ENCODE measurements at regions not wholly inside any gene's neighbourhood (a gene's known extent, or its start where the extent isn't known, plus 50 kb on each side); places are given as distances from the start of the nearest gene placed in this dataset.
"Not testable (repeated sequence)": the region's sequence is repeated elsewhere in the genome, so short reads cannot be mapped to it uniquely, and the experiment has no call there.

DNA sequence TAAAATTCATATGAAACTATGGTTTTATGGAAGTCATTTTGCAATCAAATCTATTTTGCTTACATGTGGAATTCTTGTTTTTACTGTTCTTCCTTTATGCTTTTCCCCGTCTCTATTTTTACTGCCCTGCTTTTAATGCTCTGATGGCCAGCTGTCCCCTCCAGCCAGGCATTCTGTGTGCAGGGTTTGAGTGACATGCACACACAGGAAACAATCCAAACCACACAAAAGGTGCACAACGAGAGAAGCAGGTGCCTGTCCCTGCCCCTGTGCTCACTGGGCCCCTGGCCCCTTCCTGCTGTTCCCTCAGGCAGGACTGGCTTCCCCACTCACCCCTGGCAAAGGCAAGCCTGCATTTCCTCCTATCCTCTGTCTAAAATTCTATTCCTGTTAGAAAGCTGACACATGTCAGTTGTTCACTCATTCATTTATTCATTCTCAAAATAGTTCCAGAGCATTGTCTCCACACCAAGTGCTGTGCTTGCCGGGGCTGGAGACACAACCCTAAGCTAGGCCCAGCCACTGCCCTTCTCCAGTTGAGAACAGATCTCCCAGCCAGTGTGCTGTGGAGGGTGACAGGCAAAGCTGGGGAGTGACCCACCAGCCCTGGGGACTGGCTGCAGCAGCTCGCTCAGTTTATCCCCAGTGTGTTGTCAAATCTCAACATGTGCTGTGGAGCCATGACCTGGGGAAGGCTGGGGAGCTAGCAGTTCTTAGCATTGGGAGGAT is 346.3 kb downstream of the FBXW7 start:
- no peak for DNase-seq

DNA sequence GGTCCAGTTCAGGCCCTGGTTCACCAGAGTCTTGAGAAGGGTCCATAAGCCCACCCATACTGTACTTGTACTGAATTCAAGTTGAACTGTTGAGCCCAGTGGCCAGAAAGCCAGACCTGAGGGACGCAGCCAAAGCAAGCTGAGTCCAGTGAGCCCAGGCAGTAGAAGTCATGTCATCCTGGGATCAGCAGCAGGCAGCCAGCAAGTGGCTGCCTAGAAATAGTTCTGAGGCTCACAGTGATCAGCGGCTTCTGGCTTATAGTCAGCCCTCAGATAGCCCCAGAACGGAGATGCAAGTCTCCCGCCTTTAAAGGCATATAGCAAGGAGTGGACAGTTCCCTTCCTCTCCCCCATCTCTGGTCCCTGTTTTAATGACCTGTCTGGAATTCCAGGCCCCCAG is 347.1 kb downstream of the FBXW7 start:
- no peak for DNase-seq

DNA sequence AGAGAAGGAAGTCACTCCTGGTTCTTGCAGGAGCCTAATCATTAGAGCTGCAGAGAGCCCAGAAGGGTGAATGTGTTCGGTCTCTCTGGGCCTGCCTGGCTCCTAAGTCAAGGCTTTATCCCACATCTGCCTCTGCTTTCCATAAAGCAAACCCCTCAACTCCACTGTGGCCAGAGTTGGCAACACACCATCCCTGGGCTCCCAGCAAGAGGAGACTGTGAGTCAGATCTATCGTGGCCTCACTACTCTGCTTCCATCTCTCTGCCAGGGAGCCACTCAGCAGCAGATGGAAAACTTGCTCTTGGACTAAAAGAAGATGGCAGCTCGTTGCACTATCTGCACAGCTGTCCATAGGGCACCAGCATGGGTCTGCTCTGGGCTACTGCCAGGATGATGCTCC is 348.2 kb downstream of the FBXW7 start:
- DNase-seq = no peak

DNA sequence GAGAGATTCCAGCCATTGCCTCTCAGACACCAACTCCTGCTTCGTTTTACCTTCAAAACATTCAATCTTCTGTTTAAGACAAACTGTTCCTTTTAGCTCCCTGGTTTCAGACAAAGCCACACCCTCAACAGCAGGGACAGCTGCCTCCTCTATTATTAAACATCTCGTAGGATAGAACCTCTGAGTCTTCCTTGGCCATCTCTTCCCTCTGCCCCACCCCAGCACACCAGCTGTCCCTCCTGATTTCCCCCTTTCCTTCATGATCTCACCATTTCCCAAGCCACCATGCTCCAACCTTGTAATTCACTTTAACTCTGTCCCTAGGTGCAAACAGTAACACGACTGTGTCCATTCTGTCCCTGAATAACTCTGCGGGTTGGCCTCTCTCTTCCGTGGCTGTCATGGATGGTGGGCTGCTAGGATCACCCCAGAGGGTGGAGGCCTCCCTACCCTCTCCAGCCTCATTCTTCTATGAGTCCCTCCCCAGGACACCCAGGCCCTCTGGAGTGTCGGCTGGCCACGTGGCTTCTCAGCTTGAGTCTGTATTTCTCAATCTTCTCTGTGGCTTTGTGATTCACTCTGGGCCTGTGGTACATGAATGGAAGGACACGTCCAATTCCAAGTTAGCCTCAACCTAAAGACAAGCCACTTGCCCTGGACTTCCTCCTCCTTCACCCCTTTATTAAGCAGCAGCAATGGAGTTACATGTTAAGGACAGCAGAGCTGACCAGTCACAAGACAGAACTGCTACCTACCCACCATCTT is 349.9 kb downstream of the FBXW7 start:
- no peak for DNase-seq

DNA sequence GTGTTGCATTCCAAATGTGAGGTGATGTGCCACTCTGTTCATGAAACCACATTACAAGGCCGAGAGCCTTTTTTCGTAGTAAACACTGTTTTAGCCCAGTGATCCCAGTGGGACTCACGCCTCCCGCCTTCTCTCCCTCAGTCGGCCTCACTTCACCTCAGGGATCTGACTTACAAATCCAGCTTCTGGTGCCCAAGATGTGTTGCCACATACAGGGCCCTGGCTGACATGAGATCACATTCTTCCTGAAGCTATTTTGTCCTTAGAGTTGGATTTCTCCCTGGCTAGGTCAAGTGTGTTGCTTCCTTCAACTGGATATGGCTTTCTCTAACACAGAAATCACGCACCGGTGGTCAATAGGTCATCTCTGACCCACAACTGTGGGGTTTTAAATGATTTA is 354.7 kb downstream of the FBXW7 start:
- no peak for DNase-seq

DNA sequence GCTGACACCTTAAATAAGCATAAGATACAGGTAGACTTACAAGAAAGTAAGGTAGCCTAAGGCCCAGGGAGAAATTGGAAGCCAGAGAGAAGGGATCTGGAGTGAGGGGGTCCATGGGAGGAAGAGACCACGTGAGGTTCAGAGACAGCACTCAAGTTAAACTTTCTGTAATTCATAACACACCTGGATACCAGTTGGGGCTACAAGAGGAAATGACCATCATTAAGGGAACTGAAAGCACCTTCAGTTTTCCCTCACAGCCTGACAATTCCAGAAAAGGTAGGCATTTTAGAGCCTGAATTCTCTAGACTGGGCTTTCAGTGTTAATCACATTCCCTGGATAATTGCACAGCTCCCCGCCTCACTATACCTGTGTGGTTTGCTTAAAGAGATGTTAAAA is 355.5 kb downstream of the FBXW7 start:
- no peak for DNase-seq

DNA sequence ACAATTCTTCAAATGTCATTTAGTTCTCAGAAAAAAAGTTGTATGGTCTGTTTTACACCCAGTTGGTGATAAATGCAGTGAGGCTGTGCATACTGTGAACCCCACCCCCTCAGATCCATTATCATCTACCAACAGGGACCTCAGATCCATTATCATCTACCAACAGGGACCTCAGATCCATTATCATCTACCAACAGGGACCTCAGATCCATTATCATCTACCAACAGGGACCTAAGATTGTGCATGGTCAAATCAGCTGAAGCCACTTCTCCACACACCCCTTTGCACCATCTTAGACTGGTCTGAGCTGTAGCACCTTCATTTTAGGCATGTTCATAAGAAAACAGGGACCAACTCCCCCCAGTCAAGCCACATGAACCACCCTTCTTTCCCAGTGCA is 358.4 kb downstream of the FBXW7 start:
- not testable (repeated sequence) for DNase-seq

DNA sequence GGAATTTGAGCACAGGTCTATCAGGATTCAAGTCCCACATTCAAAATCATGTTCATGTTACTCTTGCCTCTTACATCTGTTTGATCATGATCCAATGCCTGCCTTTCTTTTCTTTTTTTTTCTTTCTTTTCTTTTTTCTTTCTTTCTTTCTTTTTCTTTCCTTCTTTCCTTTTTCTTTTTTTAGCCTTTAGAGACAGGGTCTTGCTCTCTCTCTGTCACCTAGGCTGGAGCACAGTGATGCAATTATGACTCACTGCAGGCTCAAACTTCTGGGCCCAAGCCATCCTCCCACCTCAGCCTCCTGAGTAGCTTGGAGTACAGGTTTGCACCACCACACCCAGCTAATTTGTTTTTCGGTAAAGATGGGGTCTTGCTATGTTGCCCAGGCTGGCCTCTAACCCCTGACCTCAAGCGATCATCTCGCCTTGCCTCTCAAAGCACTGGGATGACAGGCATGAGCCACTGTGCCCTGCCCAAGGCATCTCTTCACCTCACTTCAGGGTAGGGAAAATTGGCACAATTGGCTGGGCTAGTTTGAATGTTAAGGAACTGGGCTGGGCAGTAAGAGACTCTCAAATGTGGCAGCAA is 359.2 kb downstream of the FBXW7 start:
- no peak for DNase-seq

DNA sequence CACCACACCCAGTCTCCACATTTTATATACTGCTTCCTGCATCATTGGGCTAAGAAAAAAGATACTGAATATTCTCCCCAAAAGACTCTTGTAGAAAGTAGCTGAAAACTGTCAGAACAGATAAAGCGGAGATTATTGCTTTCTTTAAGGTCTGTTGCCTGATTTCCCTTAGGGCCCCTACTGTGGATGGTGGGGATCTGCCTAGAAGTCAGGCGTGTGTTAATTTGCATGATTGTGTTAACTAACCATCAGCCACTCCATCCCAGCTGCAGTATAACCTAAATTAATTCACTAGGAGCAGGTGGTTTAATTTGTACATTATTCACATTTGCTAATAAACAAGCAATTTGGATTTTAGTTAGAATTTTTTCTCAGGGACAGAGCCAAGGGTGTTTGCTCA is 360.3 kb downstream of the FBXW7 start:
- DNase-seq = no peak

DNA sequence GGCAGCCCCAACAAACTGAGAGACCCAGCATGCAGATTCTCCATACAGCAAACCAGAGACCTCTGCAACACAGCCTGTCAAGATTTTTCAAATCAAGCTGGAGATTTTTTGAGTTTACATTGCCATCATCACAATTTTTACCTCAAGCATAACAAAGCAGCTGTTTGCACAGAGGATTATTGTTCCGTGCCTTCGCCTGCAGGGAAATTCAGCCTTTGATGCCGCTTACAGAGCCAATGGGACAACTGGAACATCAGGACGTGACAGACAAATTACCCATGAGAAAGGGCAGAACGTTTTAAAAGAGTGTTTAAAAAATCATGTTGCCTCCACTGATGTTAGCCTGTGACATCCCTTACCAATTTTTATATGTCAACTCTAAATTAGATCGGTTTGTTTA is 363.7 kb downstream of the FBXW7 start:
- no peak for DNase-seq

DNA sequence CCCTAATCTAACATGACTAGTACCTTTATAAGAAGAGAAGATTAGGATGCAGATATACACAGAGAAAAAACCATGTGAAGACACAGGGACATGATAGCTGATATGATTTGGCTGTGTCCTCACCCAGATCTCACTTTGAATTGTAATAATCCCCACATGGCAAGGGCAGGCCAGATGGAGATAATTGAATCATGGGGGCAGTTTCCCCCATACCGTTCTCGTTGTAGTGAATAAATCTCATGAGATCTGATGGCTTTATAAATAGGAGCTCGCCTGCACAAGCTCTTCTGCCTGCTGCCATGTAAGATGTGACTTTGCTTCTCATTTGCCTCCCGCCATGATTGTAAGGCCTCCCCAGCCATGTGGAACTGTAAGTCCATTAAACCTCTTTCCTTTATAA is 364.3 kb downstream of the FBXW7 start:
- no peak for DNase-seq

DNA sequence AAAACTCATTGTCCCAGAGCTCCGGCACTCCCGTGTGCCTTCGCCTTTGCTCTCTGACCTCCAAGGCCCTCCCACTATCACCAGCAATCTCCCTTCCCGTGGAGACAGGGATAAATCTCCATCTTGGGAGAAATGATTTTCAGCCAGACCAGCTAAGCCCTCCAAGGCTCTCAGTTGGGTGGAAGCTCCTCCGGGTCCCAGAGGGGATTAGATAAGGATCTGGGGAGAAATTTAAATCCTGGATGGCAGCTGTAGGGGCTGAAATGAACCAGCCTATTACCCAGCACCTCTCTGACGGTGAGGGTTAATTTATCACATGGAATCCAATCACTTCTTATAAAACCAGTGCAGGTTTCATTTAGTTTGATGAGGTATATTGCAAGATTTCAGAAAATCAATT is 366.2 kb downstream of the FBXW7 start:
- DNase-seq = no peak

DNA sequence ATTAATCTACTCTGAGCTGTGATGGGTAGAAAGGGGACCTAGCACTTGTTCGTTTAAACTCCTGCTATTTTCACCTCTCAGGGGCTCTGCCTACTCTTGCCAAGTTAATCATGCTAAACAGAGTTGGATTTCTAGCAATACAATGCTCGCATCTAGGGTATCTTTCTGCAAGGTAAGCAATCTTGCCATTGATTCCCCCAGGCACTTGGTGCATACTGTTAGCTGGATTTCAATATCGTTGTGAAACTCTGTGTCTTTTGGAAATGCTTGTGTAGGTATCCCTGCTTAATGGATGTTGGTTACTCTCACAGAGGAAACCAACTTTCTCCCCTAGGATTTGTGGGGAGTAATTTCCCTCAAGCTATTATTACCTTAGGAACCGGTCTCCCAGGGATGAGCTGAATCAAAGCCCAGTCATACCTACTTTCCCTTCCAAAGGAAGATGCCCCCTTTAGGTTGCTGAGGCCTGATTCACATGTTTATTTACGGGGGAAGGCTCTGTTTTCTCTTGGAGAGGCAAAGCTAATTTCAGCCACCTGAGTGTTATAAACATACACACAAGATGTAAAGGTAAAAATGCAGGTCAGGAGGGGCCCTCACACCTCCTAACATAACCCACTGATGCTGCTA is 366.8 kb downstream of the FBXW7 start:
- DNase-seq = no peak

DNA sequence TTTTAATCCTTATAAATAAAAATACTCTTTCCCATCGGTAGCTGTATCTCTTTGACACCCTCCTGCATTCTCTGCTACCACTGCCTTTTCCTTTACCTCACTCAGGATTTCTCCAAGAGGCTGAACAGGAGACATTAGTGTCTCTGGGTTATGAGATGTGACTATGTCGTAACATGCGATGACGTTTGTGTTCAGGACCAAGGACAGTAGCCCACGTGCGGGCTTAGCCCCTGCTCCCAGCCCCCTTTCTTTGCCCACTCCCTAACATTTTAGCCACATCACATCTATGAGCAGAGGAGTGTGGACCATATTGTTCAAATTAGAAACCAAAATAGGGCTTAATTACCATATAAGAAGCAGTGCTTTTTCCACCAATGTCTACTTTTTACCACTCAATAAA is 369.3 kb downstream of the FBXW7 start:
- no peak for DNase-seq

DNA sequence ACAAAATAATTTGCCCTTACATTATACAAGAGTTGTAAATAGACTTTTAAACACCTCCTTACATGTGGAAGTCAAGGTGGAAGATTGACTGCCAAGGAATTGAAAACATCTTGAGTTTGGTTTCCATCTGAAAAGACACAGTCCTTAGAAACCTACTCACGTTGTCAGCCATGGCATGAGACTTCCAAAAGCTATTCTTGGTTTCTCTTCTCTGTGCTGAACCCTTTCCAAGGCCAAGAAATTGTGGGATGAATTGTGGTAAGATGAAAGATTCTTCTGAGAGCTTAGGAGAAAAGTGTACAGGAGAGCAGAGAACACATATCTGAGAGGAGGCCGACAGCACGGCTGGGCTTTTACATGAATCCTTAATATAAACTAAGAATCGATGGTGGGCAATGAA is 370.0 kb downstream of the FBXW7 start:
- no peak for DNase-seq

DNA sequence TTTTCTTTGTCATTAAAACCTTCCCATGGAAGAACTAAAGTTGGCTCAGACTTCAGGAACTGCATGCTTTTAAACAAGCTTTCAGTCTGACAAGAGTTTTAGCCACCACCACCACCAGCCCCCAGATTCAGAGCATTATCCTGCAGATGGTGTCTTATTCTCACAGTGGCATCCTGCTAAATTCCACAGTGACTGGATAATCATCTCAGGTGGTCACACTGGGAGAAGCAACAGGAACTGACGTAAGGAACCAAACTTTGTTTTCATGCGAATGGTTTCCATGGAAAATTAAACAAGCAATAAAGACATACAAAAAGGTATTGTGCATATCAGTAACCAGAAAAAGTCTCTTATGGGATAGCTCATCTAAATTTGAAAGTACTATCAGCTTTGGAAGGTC is 370.7 kb downstream of the FBXW7 start:
- DNase-seq = no peak

DNA sequence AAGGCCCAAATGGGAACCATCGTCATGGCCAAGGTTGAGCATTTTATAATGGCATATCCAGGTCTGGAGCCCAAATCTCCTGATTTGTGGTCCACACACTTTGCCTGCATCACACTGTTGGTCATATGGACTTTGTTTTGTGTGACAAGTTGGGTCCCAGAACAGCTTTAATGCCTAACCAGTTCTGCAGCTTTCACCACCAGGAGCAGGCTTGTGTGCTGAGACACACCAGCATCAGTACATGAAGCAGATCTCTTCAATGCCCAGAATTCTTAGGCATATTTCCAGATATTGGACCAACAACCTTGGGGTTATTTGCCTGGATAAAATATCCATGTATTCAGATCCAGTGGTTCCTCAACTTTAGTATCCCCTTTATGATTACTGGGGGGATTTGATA is 371.3 kb downstream of the FBXW7 start:
- no peak for DNase-seq

DNA sequence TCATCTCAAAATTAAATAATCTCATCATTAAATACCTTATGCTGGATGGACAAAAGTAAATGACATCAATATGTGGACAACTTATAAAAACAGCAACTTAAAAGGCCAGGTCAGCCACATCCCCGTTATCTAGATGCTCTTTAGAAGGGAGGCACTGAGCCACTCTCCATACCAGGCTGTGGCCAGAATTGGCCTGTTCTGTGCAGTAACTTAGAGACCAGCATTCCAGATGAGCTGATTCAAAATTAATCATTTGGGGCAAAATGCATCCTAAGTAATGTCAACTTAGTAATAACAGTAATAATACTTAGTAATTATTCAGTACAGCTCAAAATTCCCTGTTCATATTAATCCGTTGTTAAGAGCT is 373.6 kb downstream of the FBXW7 start:
- DNase-seq = no peak

DNA sequence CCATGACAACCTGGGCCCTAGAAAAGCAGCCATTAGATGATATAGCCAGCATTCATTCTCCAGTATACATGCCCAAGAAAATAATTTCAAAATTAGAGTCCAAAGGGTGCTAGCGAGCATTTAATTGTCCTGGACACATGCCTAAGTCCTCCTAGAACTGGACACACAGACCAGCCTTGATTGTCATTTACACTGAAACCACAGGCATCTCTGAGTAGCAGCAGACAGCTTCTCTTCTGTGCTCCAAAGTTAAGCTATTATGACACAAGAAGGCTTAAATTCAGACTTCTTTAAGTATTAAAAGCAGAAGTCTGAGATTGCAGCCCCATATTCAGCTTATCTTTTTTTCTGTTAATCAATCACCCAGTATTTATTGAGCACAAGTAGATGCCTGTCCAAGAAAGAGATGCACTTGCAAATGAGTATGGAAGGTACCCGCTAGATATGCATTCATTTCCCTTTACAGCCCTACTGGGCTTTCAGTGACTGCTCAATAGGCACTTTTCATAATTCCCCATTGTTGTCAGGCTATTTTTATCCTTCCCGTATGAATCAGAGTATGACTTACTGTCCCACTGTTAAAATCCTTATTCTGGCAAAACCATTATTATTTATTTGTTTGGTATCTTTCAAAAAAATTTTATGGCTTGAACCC is 374.1 kb downstream of the FBXW7 start:
- DNase-seq = no peak

DNA sequence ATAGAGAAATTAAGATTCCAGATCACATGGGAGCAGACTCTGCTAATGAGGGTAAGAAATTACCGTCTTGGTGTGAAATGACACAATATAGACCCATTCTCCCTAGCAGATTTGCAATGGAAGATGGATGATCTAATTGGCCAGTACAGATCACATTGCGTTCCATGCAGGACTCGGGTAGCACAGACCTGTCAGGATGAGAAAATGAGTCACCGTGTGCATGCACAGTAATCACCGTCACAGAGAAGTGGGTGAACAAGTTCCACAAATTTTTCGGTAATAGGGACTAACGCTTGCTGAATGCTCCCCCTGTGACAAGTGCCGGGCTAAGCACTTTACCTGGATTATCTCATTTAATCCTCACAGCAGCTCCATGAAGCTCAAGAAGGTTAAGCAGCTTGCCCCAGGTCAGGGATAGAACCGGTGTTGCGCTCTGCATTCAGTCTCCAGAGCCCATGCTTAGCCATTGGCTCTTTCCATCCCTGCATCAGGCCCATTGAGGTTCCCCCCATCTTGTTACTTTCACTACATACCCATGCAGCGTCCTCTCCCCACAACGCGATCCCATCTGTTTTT is 375.6 kb downstream of the FBXW7 start:
- no peak for DNase-seq

DNA sequence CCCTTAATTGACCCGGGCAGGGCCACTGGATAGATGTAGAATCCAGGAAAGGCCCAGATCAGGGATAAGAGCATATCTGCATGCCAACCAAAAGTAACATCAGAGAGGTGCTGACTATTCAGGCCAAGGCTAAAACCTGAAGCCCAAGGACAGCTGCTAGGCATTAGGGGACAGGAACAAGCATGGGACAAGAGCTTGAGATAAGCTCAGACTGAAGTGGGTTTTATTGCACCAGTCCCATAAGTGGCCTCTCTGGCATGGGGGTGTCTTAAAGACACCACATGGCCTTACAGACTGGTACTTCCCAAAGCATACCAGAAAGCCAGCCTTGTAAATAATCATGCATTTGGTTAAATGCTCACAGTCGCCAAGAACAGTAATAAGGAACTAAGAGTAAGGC is 376.1 kb downstream of the FBXW7 start:
- DNase-seq = no peak

DNA sequence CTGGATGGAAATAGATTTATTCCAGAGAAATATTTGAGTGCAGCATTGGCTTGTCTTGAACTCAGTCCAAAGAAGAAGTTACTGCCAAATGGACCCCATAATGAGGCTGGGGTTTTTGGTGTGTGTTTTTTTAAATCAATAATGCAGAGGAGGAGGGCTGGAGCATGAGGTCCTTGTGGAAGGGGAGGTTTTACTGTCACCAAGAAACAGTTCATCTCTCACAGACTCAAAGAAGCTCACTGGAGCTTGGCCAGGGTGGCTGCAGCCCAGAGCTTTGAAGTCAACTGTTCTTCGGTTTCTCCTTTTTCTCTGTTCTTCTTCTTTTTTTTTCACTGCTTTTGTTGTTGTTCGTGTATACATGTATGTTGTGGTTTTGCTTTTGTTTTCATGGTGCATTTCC is 377.7 kb downstream of the FBXW7 start:
- no peak for DNase-seq

DNA sequence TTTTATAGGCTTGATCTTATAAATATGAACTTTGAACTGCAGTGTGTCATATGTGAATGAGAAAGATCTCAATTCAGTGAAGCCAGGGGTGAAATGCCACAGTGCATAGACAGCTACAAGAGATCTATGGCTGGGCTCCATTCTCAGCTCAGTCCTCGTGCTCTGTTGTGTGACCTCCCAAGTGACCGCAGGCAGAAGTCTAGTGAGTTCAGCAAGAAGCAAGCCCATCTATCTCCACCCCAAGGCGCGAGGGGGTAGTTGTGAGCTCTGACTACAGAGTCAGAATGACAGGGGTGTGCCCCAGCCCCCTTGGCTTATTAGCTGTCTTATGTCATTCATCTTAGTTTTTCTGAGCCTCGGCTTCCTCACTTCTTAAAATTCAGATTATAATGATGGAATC is 378.3 kb downstream of the FBXW7 start:
- DNase-seq = no peak
